NT2/D1 (cell line): ENCODE measurements at regions not wholly inside any gene's neighbourhood (a gene's known extent, or its start where the extent isn't known, plus 50 kb on each side); places are given as distances from the start of the nearest gene placed in this dataset.

ENCODE experiments used
- YY1 ChIP-seq: IDR thresholded peaks from 2 replicates; pipeline ENCODE4 v1.6.1; 2011; ENCODE audit not compliant: insufficient read length, insufficient read depth
- ZNF274 ChIP-seq: IDR thresholded peaks from 2 replicates; pipeline ENCODE4 v1.6.1; 2011; ENCODE audit warnings: mild to moderate bottlenecking, low read depth, low read length

DNA sequence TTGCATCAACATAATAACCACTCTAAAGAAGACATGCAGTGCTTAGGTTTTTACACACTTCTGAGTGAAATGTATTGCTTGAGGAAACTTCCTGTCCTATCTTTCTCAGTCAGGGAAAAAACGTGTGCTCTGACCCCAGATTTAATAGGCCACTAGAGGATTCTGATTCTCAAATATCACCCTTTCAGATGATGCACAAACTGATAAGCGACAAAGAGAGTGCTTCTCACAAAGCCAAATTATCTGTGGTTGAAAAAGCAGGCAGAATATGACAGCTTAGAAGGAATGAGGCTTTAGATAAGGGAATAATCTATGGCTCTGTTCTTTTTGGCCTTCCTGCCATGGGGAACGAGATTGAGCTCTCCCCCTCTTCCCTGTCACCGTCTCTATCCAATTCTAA lies 583.4 kb upstream of the SGO1 start:
- TF ChIP-seq ZNF274 (no peak), YY1 (no peak)
